MM.1S (cell line): ENCODE measurements at regions not wholly inside any gene's neighbourhood (a gene's known extent, or its start where the extent isn't known, plus 50 kb on each side); places are given as distances from the start of the nearest gene placed in this dataset.

Experiments
- DNase-seq: peaks from one replicate; pipeline ENCODE4 v3.0.0-alpha.2; 2015
- H2AFZ ChIP-seq: fragments of 300-600 bp; sonication (generic); 2 replicates; pipeline ENCODE4 v1.6.0; 2016; ENCODE audit warnings: antibody characterized with exemption, low read length
- H3F3A ChIP-seq: fragments of 300-600 bp; sonication (generic); 2 replicates; pipeline ENCODE4 v1.6.1; 2016; ENCODE audit warnings: mild to moderate bottlenecking, antibody characterized with exemption, low read length, moderate library complexity, mixed read lengths; ENCODE audit not compliant: insufficient read depth
- H3K27ac ChIP-seq: fragments of 300-600 bp; sonication (generic); 2 replicates; pipeline ENCODE4 v1.5.1; 2016; ENCODE audit warnings: mild to moderate bottlenecking, low read length
- H3K27me3 ChIP-seq: fragments of 300-600 bp; sonication (generic); replicated peaks from 2 replicates; pipeline ENCODE4 v1.6.0; 2016; ENCODE audit warnings: low read length; ENCODE audit not compliant: insufficient read depth
- H3K36me3 ChIP-seq: fragments of 300-600 bp; sonication (generic); replicated peaks from 2 replicates; pipeline ENCODE4 v1.6.1; 2016; ENCODE audit warnings: mild to moderate bottlenecking, low read length, mixed read lengths; ENCODE audit not compliant: insufficient read depth
- H3K4me1 ChIP-seq: fragments of 300-600 bp; sonication (generic); 2 replicates; pipeline ENCODE4 v1.6.1; 2016; ENCODE audit warnings: low read length, mixed read lengths
- H3K4me2 ChIP-seq: fragments of 300-600 bp; sonication (generic); 2 replicates; pipeline ENCODE4 v1.6.0; 2016; ENCODE audit warnings: low read depth, low read length
- H3K4me3 ChIP-seq: fragments of 300-600 bp; sonication (generic); 2 replicates; pipeline ENCODE4 v1.5.1; 2016; ENCODE audit warnings: low read length, mixed read lengths
- H3K79me2 ChIP-seq: fragments of 300-600 bp; sonication (generic); 2 replicates; pipeline ENCODE4 v1.6.1; 2016; ENCODE audit warnings: mixed run types, low read length, mixed read lengths
- H3K9ac ChIP-seq: fragments of 300-600 bp; sonication (generic); 2 replicates; pipeline ENCODE4 v1.6.1; 2016; ENCODE audit warnings: low read length, mixed read lengths
- H3K9me2 ChIP-seq: fragments of 300-600 bp; sonication (generic); replicated peaks from 2 replicates; pipeline ENCODE4 v1.6.1; 2016; ENCODE audit warnings: mild to moderate bottlenecking, low read length, mixed read lengths; ENCODE audit not compliant: insufficient read depth
- H3K9me3 ChIP-seq: fragments of 300-600 bp; sonication (generic); replicated peaks from 2 replicates; pipeline ENCODE4 v1.6.1; 2016; ENCODE audit warnings: mild to moderate bottlenecking, low read length, mixed read lengths; ENCODE audit not compliant: insufficient read depth
- H4K20me1 ChIP-seq: fragments of 300-600 bp; sonication (generic); 2 replicates; pipeline ENCODE4 v1.6.1; 2016; ENCODE audit warnings: mild to moderate bottlenecking, low read length, moderate library complexity, mixed read lengths; ENCODE audit not compliant: insufficient read depth
- EZH2 ChIP-seq: fragments of 300-600 bp; sonication (generic); optimal IDR thresholded peaks from 2 replicates; pipeline ENCODE3; 2017; ENCODE audit warnings: low read depth, mild to moderate bottlenecking, antibody characterized with exemption, low read length, mixed read lengths
- EZH2phosphoT487 ChIP-seq: fragments of 300-600 bp; sonication (generic); IDR thresholded peaks from 2 replicates; pipeline ENCODE4 v1.6.1; 2018; ENCODE audit warnings: antibody characterized with exemption, low read length
- TF ChIP-seq, protein P1 (sequence below): fragments of 300-600 bp; sonication (generic); IDR thresholded peaks from 2 replicates; pipeline ENCODE4 v1.5.1; 2016; ENCODE audit warnings: antibody characterized with exemption, low read length, mixed read lengths

DNA sequence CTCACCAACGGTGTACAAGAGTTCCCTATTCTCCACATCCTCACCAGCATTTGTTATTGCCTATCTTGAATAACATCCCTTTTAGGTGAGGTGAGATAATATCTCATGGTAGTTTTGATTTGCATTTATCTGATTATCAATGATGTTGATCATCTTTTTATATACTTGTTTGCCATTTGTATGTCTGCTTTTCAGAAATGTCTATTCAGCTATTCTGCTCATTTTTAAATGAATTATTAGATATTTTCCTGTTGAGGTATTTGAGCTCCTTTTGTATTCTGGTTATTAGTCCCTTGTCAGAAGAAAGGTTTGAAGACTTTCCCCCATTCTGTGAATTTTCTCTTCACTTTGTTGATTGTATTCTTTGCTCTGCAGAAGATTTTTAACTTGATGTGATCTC lies 695.5 kb upstream of the DDX18 start:
- H3K9me2 ChIP-seq, result no peaks in the 10 kb centered on the region
- no peak overlapping the region for H3K4me3 ChIP-seq
- DNase-seq, result no peak
- H4K20me1 ChIP-seq, result no peaks in the 10 kb centered on the region
- TF ChIP-seq EZH2 (no peak), EZH2phosphoT487 (no peak)
- TF ChIP-seq, protein P1, sequence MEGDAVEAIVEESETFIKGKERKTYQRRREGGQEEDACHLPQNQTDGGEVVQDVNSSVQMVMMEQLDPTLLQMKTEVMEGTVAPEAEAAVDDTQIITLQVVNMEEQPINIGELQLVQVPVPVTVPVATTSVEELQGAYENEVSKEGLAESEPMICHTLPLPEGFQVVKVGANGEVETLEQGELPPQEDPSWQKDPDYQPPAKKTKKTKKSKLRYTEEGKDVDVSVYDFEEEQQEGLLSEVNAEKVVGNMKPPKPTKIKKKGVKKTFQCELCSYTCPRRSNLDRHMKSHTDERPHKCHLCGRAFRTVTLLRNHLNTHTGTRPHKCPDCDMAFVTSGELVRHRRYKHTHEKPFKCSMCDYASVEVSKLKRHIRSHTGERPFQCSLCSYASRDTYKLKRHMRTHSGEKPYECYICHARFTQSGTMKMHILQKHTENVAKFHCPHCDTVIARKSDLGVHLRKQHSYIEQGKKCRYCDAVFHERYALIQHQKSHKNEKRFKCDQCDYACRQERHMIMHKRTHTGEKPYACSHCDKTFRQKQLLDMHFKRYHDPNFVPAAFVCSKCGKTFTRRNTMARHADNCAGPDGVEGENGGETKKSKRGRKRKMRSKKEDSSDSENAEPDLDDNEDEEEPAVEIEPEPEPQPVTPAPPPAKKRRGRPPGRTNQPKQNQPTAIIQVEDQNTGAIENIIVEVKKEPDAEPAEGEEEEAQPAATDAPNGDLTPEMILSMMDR, result no peak
- no peaks in the 10 kb centered on the region for H3K4me1 ChIP-seq
- H3K36me3 ChIP-seq, result no peaks in the 10 kb centered on the region
- H3K27ac ChIP-seq, result no peak overlapping the region
- no peaks in the 10 kb centered on the region for H3K27me3 ChIP-seq
- H3K4me2 ChIP-seq, result no peak overlapping the region
- H2AFZ ChIP-seq, result no peak overlapping the region
- H3K9ac ChIP-seq, result no peak overlapping the region
- no peaks in the 10 kb centered on the region for H3K9me3 ChIP-seq
- no peaks in the 10 kb centered on the region for H3F3A ChIP-seq
- no peaks in the 10 kb centered on the region for H3K79me2 ChIP-seq

DNA sequence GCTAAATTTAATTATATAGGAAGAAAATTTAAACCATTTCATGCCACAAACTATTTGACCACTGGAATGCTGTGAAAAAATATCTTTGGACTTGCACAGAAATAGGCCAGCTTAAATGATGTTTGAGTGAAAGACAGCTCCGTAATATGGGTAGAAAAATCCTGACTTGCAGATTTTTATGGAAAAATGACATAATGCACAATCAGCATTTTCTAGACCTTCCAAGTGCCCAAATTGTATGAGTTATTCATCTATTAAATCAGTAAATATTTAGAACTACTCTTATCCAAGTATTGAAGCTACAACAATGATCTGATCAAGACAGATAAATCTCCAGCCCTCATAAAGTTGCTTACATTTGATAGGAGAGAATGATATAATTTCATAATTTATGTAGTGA lies 691.1 kb upstream of the DDX18 start:
- Histone ChIP-seq H2AFZ (no peak overlapping the region), H3K4me3 (no peak overlapping the region), H3K4me2 (no peak overlapping the region), H3K27me3 (no peaks in the 10 kb centered on the region), H3K36me3 (no peaks in the 10 kb centered on the region), H3K27ac (no peak overlapping the region), H3K4me1 (no peaks in the 10 kb centered on the region), H3F3A (no peaks in the 10 kb centered on the region), H4K20me1 (no peaks in the 10 kb centered on the region), H3K79me2 (no peaks in the 10 kb centered on the region), H3K9me3 (no peaks in the 10 kb centered on the region), H3K9ac (no peak overlapping the region), H3K9me2 (no peaks in the 10 kb centered on the region)
- TF ChIP-seq EZH2phosphoT487, result no peak
- TF ChIP-seq EZH2, result no peak
- TF ChIP-seq, protein P1, result no peak
- no peak for DNase-seq

DNA sequence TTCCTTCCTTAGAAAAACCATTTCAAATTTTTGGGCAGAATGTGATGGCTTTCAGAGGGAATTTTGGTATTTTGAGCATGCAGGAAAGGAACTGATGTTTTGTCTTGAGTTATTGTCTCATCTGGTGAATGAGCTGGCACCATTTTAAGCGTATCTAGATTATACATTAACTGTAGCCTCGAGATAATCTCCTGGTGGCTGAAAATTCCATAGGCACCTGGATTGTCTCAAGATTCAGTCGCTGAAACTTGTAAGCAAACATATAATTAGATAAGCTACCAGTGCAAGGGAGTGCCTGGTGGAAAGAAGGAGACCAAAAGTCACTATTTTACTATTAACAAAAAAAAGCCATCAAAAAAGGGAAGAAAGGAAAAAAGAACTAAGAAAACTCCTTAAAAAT lies 687.8 kb upstream of the DDX18 start:
- no peaks in the 10 kb centered on the region for H3K79me2 ChIP-seq
- no peaks in the 10 kb centered on the region for H3F3A ChIP-seq
- no peak overlapping the region for H3K9ac ChIP-seq
- no peaks in the 10 kb centered on the region for H3K9me3 ChIP-seq
- DNase-seq, result no peak
- H4K20me1 ChIP-seq, result no peaks in the 10 kb centered on the region
- TF ChIP-seq, protein P1, result no peak
- TF ChIP-seq EZH2, result no peak
- TF ChIP-seq EZH2phosphoT487, result no peak
- no peaks in the 10 kb centered on the region for H3K27me3 ChIP-seq
- no peaks in the 10 kb centered on the region for H3K9me2 ChIP-seq
- no peak overlapping the region for H2AFZ ChIP-seq
- no peak overlapping the region for H3K4me2 ChIP-seq
- H3K4me3 ChIP-seq, result no peak overlapping the region
- H3K4me1 ChIP-seq, result no peaks in the 10 kb centered on the region
- H3K27ac ChIP-seq, result no peak overlapping the region
- no peaks in the 10 kb centered on the region for H3K36me3 ChIP-seq
